ENCODE measurements at regions not wholly inside any gene's neighbourhood (a gene's known extent, or its start where the extent isn't known, plus 50 kb on each side); places are given as distances from the start of the nearest gene placed in this dataset.

DNA sequence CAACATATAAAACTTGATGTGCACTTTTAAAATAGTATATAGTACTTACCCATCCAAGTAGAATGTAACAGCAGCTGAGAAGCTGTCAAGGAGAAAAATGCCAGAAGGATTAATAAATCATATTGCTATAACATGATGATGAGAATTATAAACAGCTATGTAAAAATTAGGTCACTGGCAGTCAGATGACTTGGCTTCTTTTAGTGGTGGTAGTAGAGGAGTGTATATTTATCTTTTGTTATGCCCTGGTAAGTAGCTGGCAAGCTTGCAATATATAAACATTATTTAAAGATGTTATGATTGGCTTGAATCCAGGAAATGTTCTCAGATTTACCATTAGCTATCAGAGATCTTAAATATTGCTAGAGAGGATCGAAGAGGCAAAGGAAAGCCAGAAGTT, 471.0 kb upstream of the MGAT4C start:
- no peak overlapping the region for H3K4me2 ChIP-seq (ENCODE audit: low read length)
- TF ChIP-seq, protein P1, sequence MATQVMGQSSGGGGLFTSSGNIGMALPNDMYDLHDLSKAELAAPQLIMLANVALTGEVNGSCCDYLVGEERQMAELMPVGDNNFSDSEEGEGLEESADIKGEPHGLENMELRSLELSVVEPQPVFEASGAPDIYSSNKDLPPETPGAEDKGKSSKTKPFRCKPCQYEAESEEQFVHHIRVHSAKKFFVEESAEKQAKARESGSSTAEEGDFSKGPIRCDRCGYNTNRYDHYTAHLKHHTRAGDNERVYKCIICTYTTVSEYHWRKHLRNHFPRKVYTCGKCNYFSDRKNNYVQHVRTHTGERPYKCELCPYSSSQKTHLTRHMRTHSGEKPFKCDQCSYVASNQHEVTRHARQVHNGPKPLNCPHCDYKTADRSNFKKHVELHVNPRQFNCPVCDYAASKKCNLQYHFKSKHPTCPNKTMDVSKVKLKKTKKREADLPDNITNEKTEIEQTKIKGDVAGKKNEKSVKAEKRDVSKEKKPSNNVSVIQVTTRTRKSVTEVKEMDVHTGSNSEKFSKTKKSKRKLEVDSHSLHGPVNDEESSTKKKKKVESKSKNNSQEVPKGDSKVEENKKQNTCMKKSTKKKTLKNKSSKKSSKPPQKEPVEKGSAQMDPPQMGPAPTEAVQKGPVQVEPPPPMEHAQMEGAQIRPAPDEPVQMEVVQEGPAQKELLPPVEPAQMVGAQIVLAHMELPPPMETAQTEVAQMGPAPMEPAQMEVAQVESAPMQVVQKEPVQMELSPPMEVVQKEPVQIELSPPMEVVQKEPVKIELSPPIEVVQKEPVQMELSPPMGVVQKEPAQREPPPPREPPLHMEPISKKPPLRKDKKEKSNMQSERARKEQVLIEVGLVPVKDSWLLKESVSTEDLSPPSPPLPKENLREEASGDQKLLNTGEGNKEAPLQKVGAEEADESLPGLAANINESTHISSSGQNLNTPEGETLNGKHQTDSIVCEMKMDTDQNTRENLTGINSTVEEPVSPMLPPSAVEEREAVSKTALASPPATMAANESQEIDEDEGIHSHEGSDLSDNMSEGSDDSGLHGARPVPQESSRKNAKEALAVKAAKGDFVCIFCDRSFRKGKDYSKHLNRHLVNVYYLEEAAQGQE (IDR thresholded peaks at IDR 0.05; ENCODE audit: borderline replicate concordance) = no peak
- TF ChIP-seq, protein P2, sequence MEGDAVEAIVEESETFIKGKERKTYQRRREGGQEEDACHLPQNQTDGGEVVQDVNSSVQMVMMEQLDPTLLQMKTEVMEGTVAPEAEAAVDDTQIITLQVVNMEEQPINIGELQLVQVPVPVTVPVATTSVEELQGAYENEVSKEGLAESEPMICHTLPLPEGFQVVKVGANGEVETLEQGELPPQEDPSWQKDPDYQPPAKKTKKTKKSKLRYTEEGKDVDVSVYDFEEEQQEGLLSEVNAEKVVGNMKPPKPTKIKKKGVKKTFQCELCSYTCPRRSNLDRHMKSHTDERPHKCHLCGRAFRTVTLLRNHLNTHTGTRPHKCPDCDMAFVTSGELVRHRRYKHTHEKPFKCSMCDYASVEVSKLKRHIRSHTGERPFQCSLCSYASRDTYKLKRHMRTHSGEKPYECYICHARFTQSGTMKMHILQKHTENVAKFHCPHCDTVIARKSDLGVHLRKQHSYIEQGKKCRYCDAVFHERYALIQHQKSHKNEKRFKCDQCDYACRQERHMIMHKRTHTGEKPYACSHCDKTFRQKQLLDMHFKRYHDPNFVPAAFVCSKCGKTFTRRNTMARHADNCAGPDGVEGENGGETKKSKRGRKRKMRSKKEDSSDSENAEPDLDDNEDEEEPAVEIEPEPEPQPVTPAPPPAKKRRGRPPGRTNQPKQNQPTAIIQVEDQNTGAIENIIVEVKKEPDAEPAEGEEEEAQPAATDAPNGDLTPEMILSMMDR (IDR thresholded peaks at IDR 0.05; ENCODE audit: poor library complexity, severe bottlenecking) = no peak
- TF ChIP-seq SMC3 (conservative IDR thresholded peaks at IDR 0.05; ENCODE audit: poor library complexity) (no peak), EZH2 (IDR thresholded peaks at IDR 0.05; ENCODE audit: borderline replicate concordance, insufficient read depth, low read length, poor library complexity, severe bottlenecking) (no peak), TAF1 (IDR thresholded peaks at IDR 0.05; ENCODE audit: low read depth) (no peak), MXI1 (conservative IDR thresholded peaks at IDR 0.05; ENCODE audit: poor library complexity, severe bottlenecking) (no peak), POLR2AphosphoS5 (IDR thresholded peaks at IDR 0.05) (no peak), EP300 (conservative IDR thresholded peaks at IDR 0.05; ENCODE audit: poor library complexity, severe bottlenecking) (no peak), RAD21 (conservative IDR thresholded peaks at IDR 0.05) (no peak)
- no peaks in the 10 kb centered on the region for H3K79me2 ChIP-seq (replicated peaks; ENCODE audit: insufficient read depth, low read length)
- no peak overlapping the region for H3K9ac ChIP-seq (ENCODE audit: low read length)
- no peaks in the 10 kb centered on the region for H3F3A ChIP-seq (ENCODE audit: insufficient read depth, low read length, poor library complexity, severe bottlenecking)
- no peak overlapping the region for H2AFZ ChIP-seq (ENCODE audit: low read depth, low read length)
- H4K20me1 ChIP-seq (ENCODE audit: insufficient read depth) = no peaks in the 10 kb centered on the region
- H3K4me3 ChIP-seq (ENCODE audit: low read length) = no peak overlapping the region
- no peaks in the 10 kb centered on the region for H3K9me3 ChIP-seq (ENCODE audit: low read length)
- H3K27ac ChIP-seq (ENCODE audit: low read length) = no peak overlapping the region
- no peaks in the 10 kb centered on the region for H3K36me3 ChIP-seq (ENCODE audit: insufficient read depth, low read length)
- H3K27me3 ChIP-seq (ENCODE audit: insufficient read depth, low read depth, low read length) = no peaks in the 10 kb centered on the region
- H3K9me2 ChIP-seq (ENCODE audit: insufficient read depth, low read length) = no peaks in the 10 kb centered on the region

DNA sequence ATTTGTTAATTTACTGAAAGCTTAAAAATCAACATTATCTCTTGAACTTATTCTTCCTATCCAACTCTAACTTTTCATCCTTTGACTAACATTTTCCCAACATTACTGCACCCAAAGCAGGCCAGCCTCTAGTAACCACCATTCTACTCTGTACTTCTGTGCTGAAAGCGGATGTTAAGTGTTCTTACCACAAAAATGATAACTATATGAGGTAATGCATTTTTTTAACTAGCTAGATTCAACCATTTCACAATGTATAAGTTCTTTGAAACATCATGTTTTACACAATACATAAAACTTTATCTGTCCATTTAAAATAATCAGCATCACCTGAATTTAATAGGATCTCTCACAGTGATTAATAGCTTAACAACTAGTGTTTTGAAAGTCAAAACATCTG, 468.5 kb upstream of the MGAT4C start:
- no peaks in the 10 kb centered on the region for H3K79me2 ChIP-seq (replicated peaks; ENCODE audit: insufficient read depth, low read length)
- H2AFZ ChIP-seq (ENCODE audit: low read depth, low read length) = no peak overlapping the region
- H3K9ac ChIP-seq (ENCODE audit: low read length) = no peak overlapping the region

More for the DNA sequence above, 468.5 kb upstream of the MGAT4C start:
- no peak for TF ChIP-seq SMC3 (conservative IDR thresholded peaks at IDR 0.05; ENCODE audit: poor library complexity)
- TF ChIP-seq MXI1 (conservative IDR thresholded peaks at IDR 0.05; ENCODE audit: poor library complexity, severe bottlenecking) = no peak
- TF ChIP-seq RAD21 (conservative IDR thresholded peaks at IDR 0.05) = no peak
- TF ChIP-seq, protein P2 (IDR thresholded peaks at IDR 0.05; ENCODE audit: poor library complexity, severe bottlenecking) = no peak
- TF ChIP-seq, protein P1 (IDR thresholded peaks at IDR 0.05; ENCODE audit: borderline replicate concordance) = no peak
- Histone ChIP-seq H3K9me2 (ENCODE audit: insufficient read depth, low read length) (no peaks in the 10 kb centered on the region), H3K9me3 (ENCODE audit: low read length) (no peaks in the 10 kb centered on the region), H3K4me3 (ENCODE audit: low read length) (no peak overlapping the region), H3K36me3 (ENCODE audit: insufficient read depth, low read length) (no peaks in the 10 kb centered on the region), H3K4me2 (ENCODE audit: low read length) (no peak overlapping the region), H3F3A (ENCODE audit: insufficient read depth, low read length, poor library complexity, severe bottlenecking) (no peaks in the 10 kb centered on the region), H3K27me3 (ENCODE audit: insufficient read depth, low read depth, low read length) (no peaks in the 10 kb centered on the region), H4K20me1 (ENCODE audit: insufficient read depth) (no peaks in the 10 kb centered on the region), H3K27ac (ENCODE audit: low read length) (no peak overlapping the region)

Data from neural cell (in vitro differentiated cells).